MV-4-11 (cell line): ENCODE measurements at regions not wholly inside any gene's neighbourhood (a gene's known extent, or its start where the extent isn't known, plus 50 kb on each side); places are given as distances from the start of the nearest gene placed in this dataset.

Source experiments
- DNase-seq: peaks from one replicate; lab custom pipeline; 2025; lab: John Stamatoyannopoulos, UW

DNA sequence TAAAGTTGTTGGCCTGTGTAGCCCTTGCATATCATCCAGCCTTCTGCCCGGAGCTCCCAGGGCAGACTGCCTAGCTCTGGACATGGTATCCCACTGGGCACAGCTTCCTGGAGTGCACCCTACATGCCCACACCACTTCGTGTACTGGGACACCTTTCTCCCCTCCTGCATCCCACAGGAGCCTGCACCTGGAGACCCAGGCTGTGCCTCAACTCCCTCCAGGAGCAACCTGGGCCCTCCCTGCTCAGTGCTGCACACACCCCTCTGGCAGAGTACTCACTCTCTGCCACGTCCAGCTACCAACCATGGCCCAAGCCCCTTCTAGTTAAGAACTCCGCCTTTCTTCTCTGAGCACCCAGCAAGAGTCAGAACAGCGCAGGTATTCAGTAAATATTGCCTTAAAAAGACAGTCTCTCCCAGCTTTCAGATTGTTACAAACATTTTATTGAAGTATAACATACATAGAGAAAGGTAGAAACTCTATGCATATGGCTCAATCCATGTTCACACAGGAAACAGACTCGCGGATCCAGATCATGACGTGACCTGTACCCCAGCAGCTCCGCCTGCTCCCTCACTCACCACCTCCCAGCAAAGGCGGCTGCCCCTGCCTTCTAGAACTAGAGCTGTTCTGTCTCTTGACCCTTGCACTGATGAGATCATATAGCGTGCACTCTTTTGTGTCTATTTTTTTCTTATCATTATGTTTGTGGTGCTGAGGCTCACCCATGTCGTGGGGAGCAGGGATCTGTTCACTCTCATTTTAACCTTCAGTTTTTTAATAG lies 98.4 kb upstream of the MYCN start:
- no peak for DNase-seq

GRCh38 chr2:15842758-15843666 lies 97.3 kb upstream of the MYCN start:
- no peak for DNase-seq

GRCh38 chr2:15844211-15844801 lies 96.0 kb upstream of the MYCN start:
- no peak for DNase-seq

- no peak for DNase-seq
These were observed 95.1 kb upstream of the MYCN start for GRCh38 chr2:15845294-15845693.

DNA sequence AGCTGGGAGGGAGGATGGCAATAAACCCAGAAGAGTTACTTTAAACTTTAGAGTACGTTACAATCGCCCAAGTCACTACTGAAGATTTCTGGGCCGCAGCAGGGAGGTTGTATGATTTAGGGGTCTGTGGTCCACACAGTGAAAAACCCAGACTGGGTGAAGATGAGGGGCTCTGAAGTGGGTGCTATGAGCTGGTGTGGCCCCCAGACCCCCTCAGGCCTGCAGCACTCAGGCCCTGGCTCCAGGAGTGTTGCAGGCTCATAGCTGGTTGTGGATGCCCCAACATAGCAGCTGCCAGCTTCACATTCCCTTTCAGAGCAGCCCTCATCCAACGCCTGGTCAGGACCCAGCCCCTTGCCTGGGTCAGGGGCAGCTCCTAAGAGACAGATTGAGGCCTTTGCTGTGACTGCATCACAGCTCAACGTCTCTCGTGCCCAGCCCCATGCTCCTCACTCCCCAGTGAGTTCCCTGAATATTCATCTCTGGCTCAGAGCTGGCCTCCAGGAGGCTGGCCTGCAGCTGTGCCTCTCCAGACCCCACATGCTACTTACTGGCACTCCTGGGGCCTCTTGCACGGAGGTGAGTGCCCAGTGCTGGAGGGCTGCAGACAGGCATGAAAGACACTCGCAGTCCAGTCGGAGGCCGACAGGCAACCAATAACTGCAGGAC lies 94.5 kb upstream of the MYCN start:
- no peak for DNase-seq

DNA sequence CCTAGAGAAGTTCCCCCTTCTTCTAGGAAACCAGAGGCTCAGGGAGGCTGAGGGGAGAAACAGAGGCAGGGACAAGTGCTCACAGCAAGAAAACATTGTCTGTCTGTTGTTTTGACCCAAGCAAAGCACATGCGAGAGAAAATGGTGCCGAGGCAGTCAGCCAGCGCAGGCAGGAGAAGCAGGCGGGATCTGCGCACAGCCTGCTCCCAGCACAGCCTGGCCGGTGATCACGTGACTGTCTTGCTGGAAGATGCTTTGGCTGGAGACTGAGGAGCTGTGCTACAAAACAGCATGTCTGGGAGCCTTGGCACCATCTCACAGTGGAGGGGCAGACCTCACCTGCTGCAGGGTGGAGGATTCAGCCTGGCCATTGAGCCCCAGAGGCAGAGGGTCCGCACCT lies 93.7 kb upstream of the MYCN start:
- no peak for DNase-seq

DNA sequence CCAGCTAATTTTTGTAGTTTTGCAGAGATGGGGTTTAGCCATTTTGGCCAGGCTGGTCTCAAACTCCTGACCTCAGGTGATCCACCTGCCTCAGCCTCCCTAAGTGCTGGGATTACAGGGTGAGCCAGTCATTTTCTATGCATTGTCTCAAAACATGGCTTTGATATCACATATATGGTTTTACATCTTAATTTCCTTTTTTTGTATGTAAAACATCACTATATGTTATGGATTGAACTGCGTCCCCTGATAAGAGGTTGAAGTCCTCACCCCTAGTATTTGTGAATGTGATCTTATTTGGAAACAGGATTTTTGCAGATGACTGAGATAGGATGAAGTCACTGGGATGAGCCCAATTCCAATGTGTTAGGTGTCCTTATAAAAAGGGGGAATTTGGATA lies 89.8 kb upstream of the MYCN start:
- no peak for DNase-seq

- DNase-seq: no peak
These were observed 89.2 kb upstream of the MYCN start for GRCh38 chr2:15851076-15851693.

GRCh38 chr2:15852811-15853210 lies 87.5 kb upstream of the MYCN start:
- DNase-seq: no peak

GRCh38 chr2:15853903-15854302 lies 86.4 kb upstream of the MYCN start:
- DNase-seq: no peak

- DNase-seq: no peak
These were observed 84.5 kb upstream of the MYCN start for GRCh38 chr2:15855766-15856260.

DNA sequence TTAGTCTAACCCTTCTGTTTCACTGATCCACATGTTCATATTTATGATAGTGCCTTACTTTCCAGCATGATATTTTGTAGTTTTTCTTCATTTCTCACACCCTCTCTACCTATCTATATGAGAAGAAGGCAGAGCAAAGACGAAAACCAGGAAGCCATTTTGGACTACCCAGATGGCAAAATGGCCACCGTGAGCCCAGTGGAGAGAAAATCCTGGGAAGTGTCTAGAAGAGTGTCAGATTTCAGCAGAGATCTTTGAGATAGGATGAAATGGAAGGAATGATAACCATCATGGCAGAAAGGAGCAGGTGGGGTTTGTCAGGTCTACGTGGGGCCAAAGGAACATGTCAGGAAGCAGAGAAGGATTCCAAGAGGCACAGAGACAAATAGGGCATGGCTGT lies 84.0 kb upstream of the MYCN start:
- no peak for DNase-seq

GRCh38 chr2:15858466-15858865 lies 81.9 kb upstream of the MYCN start:
- no peak for DNase-seq

GRCh38 chr2:15860051-15860663 lies 80.2 kb upstream of the MYCN start:
- no peak for DNase-seq

GRCh38 chr2:15860760-15861159 lies 79.6 kb upstream of the MYCN start:
- DNase-seq: no peak

GRCh38 chr2:15861172-15861822 lies 79.1 kb upstream of the MYCN start:
- no peak for DNase-seq

GRCh38 chr2:15861898-15862297 lies 78.5 kb upstream of the MYCN start:
- DNase-seq: no peak

DNA sequence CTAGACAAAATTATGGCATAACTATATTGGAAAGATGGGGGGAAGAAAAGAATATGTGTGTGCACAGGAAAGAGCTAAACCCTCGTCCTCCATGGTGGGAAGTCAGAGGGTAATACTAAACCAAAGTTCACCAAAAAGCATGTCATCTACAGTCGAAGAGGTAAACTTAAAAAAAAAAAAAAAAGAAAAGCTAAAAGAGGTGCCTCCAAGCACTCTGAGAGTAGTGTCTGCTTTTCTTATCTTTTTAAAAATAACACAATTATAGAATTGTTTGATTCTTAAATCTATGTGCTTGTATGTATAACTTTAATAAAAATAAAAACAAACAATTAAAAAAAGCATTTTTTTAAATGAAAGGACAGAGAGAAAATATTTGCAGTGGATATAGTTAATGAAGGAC lies 77.3 kb upstream of the MYCN start:
- DNase-seq: no peak

DNA sequence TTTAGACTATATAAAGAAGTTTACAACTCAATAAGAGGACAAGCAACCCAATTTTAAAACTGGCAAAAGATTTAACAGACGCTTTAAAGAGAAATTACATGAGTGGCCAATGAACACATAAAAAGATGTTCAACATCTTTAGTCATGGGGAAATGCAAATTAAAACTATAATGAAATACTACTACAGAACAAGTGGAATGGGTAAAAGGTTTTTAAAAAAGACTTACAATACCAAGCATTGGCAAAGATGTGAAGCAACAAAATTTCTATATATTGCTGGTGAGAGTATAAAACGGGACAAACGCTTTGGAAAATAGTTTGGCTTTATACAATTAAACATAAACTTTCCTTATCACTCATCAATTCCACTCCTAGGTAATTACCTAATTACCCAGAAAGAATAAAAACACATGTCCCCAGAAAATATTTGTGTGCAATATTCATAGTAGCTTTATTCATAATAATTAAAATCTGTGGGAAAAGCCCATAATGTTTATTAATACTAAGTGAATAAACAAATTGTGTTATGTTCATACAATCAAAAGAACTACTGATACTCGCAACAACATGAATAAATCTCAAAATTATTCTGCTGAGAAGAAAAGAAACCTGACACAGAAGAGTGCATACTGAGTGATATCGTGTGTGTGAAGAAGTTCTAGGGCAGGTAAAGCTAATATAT lies 76.7 kb upstream of the MYCN start:
- DNase-seq: no peak

- no peak for DNase-seq
These were observed 76.1 kb upstream of the MYCN start for GRCh38 chr2:15864176-15864769.
